ENCODE measurements at regions not wholly inside any gene's neighbourhood (a gene's known extent, or its start where the extent isn't known, plus 50 kb on each side); places are given as distances from the start of the nearest gene placed in this dataset.

GRCh38 chr9:23522952-23523351 lies 303.1 kb downstream of the ELAVL2 start:
- Mint-ChIP-seq H3K36me3 (peaks cover 2% of the 10 kb centered on the region), H3K4me3 (no peak overlapping the region), H3K4me1 (no peaks in the 10 kb centered on the region), H3K9me3 (peaks cover 12% of the 10 kb centered on the region), H3K27me3 (ENCODE audit: low read depth) (no peaks in the 10 kb centered on the region), H3K27ac (no peak overlapping the region)
- no peak for DNase-seq (ENCODE audit: low spot score in 2 of 2, unreplicated experiment in 2 of 2)
- TF ChIP-seq, protein P1, sequence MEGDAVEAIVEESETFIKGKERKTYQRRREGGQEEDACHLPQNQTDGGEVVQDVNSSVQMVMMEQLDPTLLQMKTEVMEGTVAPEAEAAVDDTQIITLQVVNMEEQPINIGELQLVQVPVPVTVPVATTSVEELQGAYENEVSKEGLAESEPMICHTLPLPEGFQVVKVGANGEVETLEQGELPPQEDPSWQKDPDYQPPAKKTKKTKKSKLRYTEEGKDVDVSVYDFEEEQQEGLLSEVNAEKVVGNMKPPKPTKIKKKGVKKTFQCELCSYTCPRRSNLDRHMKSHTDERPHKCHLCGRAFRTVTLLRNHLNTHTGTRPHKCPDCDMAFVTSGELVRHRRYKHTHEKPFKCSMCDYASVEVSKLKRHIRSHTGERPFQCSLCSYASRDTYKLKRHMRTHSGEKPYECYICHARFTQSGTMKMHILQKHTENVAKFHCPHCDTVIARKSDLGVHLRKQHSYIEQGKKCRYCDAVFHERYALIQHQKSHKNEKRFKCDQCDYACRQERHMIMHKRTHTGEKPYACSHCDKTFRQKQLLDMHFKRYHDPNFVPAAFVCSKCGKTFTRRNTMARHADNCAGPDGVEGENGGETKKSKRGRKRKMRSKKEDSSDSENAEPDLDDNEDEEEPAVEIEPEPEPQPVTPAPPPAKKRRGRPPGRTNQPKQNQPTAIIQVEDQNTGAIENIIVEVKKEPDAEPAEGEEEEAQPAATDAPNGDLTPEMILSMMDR (IDR thresholded peaks at IDR 0.05; ENCODE audit: unreplicated experiment) = no peak

DNA sequence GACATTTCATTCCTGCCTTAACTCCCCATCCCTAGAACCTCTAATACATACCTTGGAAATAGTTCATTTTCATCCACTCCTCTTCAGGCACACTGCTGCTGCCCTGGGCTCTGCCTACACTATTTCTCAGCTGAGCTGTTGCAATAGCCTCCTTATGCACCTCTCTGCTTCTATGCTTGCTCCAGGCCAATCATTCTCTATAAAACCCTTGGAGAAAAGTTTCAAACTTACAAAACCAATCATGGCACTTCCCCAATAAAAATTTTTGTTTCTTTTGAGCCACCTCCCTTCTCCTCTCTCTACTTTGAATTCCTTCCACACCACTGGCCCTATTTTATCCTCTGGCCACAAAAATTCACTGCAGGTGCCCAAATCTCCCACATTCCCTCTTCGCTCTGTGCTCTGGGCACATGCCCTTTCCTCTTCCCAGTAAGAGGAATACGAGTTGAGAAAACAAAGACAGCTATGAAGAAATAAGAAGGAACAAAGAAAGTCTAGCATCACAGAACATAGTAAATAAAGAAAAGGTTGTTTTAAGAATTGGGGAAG lies 301.4 kb downstream of the ELAVL2 start:
- Mint-ChIP-seq H3K4me3 (no peak overlapping the region), H3K9me3 (peaks cover 10% of the 10 kb centered on the region), H3K27me3 (ENCODE audit: low read depth) (no peaks in the 10 kb centered on the region), H3K4me1 (no peaks in the 10 kb centered on the region), H3K27ac (no peak overlapping the region), H3K36me3 (no peaks in the 10 kb centered on the region)
- TF ChIP-seq, protein P1 (IDR thresholded peaks at IDR 0.05; ENCODE audit: unreplicated experiment) = no peak
- DNase-seq (ENCODE audit: low spot score in 2 of 2, unreplicated experiment in 2 of 2) = no peak

DNA sequence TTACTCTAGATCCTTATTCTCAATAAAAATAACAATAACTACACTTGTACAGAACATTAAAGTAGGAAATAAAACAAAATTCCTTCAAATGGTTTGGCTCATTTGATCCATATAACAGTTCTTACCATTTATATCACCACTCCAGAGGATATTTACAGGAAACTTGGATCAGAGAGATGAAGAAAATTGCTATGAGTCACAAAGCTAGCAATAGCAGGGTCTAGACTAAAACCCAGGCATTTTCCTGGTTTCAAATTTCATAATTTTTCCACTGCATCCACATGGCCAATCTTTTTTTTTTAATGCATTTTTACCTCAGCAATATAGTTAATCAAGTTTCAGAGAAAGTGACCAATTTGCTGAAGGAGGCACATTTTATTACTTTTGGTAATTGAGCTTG lies 299.2 kb downstream of the ELAVL2 start:
- Mint-ChIP-seq H3K9me3 (peaks cover 14% of the 10 kb centered on the region), H3K27me3 (ENCODE audit: low read depth) (no peaks in the 10 kb centered on the region), H3K27ac (no peak overlapping the region), H3K36me3 (no peaks in the 10 kb centered on the region), H3K4me3 (no peak overlapping the region), H3K4me1 (no peaks in the 10 kb centered on the region)
- TF ChIP-seq, protein P1 (IDR thresholded peaks at IDR 0.05; ENCODE audit: unreplicated experiment) = no peak
- no peak for DNase-seq (ENCODE audit: low spot score in 2 of 2, unreplicated experiment in 2 of 2)

- H3K27ac Mint-ChIP-seq = no peak overlapping the region
- TF ChIP-seq, protein P1 (IDR thresholded peaks at IDR 0.05; ENCODE audit: unreplicated experiment) = no peak
- H3K9me3 Mint-ChIP-seq = peaks cover 14% of the 10 kb centered on the region
- DNase-seq (ENCODE audit: low spot score in 2 of 2, unreplicated experiment in 2 of 2) = no peak
- peaks cover 2% of the 10 kb centered on the region for H3K4me1 Mint-ChIP-seq
- H3K4me3 Mint-ChIP-seq = no peak overlapping the region
- peaks cover 13% of the 10 kb centered on the region for H3K27me3 Mint-ChIP-seq (ENCODE audit: low read depth)
- no peaks in the 10 kb centered on the region for H3K36me3 Mint-ChIP-seq
These were observed 293.8 kb downstream of the ELAVL2 start for GRCh38 chr9:23532282-23532681.

- Mint-ChIP-seq H3K27ac (no peak overlapping the region), H3K9me3 (no peaks in the 10 kb centered on the region), H3K4me1 (peaks cover 15% of the 10 kb centered on the region), H3K4me3 (peak overlapping the region; percentile 9), H3K27me3 (ENCODE audit: low read depth) (peaks cover 32% of the 10 kb centered on the region), H3K36me3 (no peaks in the 10 kb centered on the region)
- DNase-seq (ENCODE audit: low spot score in 2 of 2, unreplicated experiment in 2 of 2) = no peak
- TF ChIP-seq, protein P1 (IDR thresholded peaks at IDR 0.05; ENCODE audit: unreplicated experiment) = no peak
These were observed 288.6 kb downstream of the ELAVL2 start for GRCh38 chr9:23537192-23538066.

Measured in mesothelial cell of epicardium (in vitro differentiated cells).